HG03108 (cell line): ENCODE measurements at regions not wholly inside any gene's neighbourhood (a gene's known extent, or its start where the extent isn't known, plus 50 kb on each side); places are given as distances from the start of the nearest gene placed in this dataset.
"Not testable (repeated sequence)": the region's sequence is repeated elsewhere in the genome, so short reads cannot be mapped to it uniquely, and the experiment has no call there.

Source experiments
- ATAC-seq: cut with Tn5 transposase; IDR thresholded peaks from one replicate; pipeline ENCODE4 v1.9.1; 2021; ENCODE audit warnings: moderate library complexity; ENCODE audit not compliant: unreplicated experiment

- ATAC-seq: no peak
Measured at GRCh38 chr14:45990252-45990651, 661.3 kb downstream of the RPL10L start.

GRCh38 chr14:45976001-45976400, 675.6 kb downstream of the RPL10L start:
- no peak for ATAC-seq

- ATAC-seq: no peak
Measured at GRCh38 chr14:45972416-45972815, 679.2 kb downstream of the RPL10L start.

GRCh38 chr14:45970621-45971020, 681.0 kb downstream of the RPL10L start:
- ATAC-seq: no peak

- ATAC-seq: no peak
Measured at GRCh38 chr14:45968037-45968436, 683.5 kb downstream of the RPL10L start.

GRCh38 chr14:45949479-45949878, 696.5 kb upstream of the MIS18BP1 start:
- ATAC-seq: no peak

- ATAC-seq: no peak
Measured at GRCh38 chr14:45947830-45948229, 694.8 kb upstream of the MIS18BP1 start.

GRCh38 chr14:45946251-45946650, 693.2 kb upstream of the MIS18BP1 start:
- ATAC-seq: no peak

- no peak for ATAC-seq
Measured at GRCh38 chr14:45940318-45940717, 687.3 kb upstream of the MIS18BP1 start.

GRCh38 chr14:45939572-45939971, 686.6 kb upstream of the MIS18BP1 start:
- no peak for ATAC-seq

- not testable (repeated sequence) for ATAC-seq
Measured at GRCh38 chr14:45919995-45920394, 667.0 kb upstream of the MIS18BP1 start.

- ATAC-seq: no peak
Measured at GRCh38 chr14:45916340-45916953, 663.4 kb upstream of the MIS18BP1 start.

GRCh38 chr14:45907782-45908181, 654.8 kb upstream of the MIS18BP1 start:
- ATAC-seq: no peak

GRCh38 chr14:45906257-45906656, 653.3 kb upstream of the MIS18BP1 start:
- no peak for ATAC-seq

- no peak for ATAC-seq
Measured at GRCh38 chr14:45905672-45906071, 652.7 kb upstream of the MIS18BP1 start.

GRCh38 chr14:45904314-45904713, 651.3 kb upstream of the MIS18BP1 start:
- ATAC-seq: no peak

- ATAC-seq: no peak
Measured at GRCh38 chr14:45902241-45902640, 649.2 kb upstream of the MIS18BP1 start.

- no peak for ATAC-seq
Measured at GRCh38 chr14:45897439-45897838, 644.4 kb upstream of the MIS18BP1 start.

GRCh38 chr14:45893127-45893526, 640.1 kb upstream of the MIS18BP1 start:
- ATAC-seq: no peak

GRCh38 chr14:45891417-45892080, 638.5 kb upstream of the MIS18BP1 start:
- ATAC-seq: no peak

GRCh38 chr14:45888766-45889285, 635.8 kb upstream of the MIS18BP1 start:
- not testable (repeated sequence) for ATAC-seq

- ATAC-seq: no peak
Measured at GRCh38 chr14:45877981-45878380, 625.0 kb upstream of the MIS18BP1 start.

GRCh38 chr14:45868863-45869262, 615.9 kb upstream of the MIS18BP1 start:
- no peak for ATAC-seq
